GM12891 (cell line): ENCODE measurements at regions not wholly inside any gene's neighbourhood (a gene's known extent, or its start where the extent isn't known, plus 50 kb on each side); places are given as distances from the start of the nearest gene placed in this dataset.

Experiments
- PAX5 ChIP-seq: IDR thresholded peaks from 2 replicates; pipeline ENCODE4 v1.6.1; 2011; ENCODE audit warnings: low read length, moderate library complexity, mild to moderate bottlenecking; ENCODE audit not compliant: insufficient read depth, severe bottlenecking
- POLR2A ChIP-seq: IDR thresholded peaks from 2 replicates; pipeline ENCODE4 v1.6.1; 2011; ENCODE audit warnings: low read depth, low read length, control low read depth
- POLR2AphosphoS5 ChIP-seq: IDR thresholded peaks from 2 replicates; pipeline ENCODE4 v1.6.1; 2011; ENCODE audit warnings: low read depth, low read length, control low read depth
- SPI1 ChIP-seq: IDR thresholded peaks from 2 replicates; pipeline ENCODE4 v1.6.1; 2011; ENCODE audit warnings: low read depth, low read length, control low read depth

DNA sequence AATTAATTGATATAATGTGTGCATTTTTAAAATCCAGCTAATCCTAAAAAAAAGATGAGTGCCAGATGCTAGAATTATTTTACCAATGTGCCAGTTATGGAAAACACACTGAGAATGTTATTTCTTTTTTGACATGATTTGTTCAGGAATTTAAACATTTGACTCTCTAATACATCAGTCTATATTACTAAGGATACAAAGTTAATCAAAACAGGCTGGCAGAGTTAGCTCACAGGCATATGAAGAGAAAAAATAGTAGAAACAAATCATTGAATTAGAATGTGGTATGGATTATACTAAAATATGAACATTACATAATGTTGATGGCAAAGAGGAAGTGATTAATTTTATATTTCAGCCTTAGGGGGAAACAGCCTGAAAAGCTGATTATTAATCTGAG, 368.3 kb upstream of the GJE1 start:
- TF ChIP-seq POLR2A (no peak), POLR2AphosphoS5 (no peak), PAX5 (no peak), SPI1 (no peak)
